Activated CD8-positive, alpha-beta memory T cell treated with anti-CD3 and anti-CD28 coated beads for 24 hours (primary cell): ENCODE measurements at regions not wholly inside any gene's neighbourhood (a gene's known extent, or its start where the extent isn't known, plus 50 kb on each side); places are given as distances from the start of the nearest gene placed in this dataset.

Experiments used
- DNase-seq: peaks from one replicate; pipeline ENCODE4 v3.0.0-alpha.2; 2020

DNA sequence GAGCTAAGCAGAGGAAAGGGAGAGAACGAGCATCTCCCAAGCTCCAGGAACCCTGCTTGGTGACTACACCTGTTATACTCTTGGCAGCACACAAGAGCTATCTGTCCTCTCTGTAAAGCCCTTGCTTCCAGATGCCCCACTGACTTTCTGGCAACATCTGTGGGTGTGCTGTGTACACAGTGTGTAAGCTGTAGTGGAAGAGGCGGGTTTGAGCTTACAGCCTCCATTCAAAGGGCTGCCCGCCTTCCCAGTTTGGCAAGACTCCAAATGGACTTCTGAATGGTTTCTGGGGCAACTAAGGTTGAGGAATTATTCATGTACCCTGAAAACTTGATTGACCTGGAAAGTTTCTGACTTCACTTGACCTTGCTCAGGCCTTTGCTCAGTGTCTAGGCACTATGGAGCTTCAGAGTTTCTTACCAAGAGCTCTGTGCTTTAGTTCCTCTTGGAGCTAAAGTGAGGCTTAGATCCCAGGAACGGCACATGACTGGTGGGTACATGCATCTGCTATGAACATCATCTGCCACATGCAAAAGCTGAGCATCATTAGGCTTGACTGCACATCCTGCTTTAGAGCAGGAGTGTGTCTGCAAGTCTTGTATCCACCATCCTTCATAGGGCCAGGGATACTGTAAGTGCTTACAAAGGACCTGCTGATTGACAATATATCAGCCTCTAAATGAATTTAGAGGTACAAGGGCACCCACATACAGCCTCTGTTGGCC, 290.9 kb upstream of the SIX2 start:
- no peak for DNase-seq

DNA sequence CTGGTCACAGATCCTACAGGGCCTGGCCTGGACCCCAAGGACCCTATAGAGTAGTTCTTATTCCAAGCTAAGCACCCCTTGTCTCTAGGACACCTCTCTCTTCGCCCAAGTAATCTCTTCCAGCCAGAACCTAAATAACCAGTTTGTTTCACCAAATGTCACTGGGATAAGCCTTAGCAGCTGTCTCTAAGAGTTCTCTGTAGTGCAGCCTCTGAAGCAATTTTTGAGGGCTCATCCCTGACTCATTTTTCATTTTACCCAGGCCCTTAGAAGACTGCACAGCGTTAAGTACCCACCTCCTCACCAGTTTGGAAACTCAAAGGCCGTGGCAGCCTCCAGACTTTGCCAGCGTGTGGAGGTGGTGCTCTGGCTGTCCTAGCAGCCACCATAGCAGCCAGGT, 290.1 kb upstream of the SIX2 start:
- DNase-seq, result no peak

DNA sequence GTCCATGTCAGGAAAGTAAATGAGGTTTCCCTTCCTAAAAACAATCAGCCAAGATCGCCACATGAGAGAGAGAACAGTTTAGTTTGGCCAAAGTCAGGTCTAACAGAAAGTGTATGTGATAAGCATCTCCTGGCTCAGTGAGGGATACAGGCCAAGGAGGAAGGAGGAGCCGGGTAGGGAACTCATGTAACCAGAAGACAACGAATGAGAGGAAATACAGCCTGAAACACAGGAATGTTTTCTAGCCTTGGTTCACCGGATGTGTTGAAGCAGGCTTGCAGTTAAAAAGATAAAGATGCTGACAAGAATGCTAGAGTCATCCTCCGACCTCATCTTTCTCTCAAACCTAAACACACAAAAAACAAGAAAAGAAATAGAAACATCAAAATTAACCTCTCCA, 283.9 kb upstream of the SIX2 start:
- DNase-seq, result no peak

DNA sequence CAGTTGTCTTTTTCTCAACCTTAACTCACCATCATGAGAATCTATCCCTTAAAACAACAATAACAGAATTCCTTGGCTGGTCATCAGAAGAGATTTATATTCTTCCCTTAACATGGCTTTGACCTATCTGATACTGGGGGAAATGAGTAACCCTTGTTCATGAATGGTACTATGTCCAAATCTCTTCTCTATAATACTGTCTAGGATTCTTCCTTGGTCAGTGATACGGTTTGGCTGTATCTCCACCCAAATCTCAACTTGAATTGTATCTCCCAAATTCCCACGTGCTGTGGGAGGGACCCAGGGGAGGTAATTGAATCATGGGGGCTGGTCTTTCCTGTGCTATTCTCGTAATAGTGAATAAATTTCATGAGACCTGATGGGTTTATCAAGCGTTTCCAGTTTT, 282.0 kb upstream of the SIX2 start:
- DNase-seq, result no peak

DNA sequence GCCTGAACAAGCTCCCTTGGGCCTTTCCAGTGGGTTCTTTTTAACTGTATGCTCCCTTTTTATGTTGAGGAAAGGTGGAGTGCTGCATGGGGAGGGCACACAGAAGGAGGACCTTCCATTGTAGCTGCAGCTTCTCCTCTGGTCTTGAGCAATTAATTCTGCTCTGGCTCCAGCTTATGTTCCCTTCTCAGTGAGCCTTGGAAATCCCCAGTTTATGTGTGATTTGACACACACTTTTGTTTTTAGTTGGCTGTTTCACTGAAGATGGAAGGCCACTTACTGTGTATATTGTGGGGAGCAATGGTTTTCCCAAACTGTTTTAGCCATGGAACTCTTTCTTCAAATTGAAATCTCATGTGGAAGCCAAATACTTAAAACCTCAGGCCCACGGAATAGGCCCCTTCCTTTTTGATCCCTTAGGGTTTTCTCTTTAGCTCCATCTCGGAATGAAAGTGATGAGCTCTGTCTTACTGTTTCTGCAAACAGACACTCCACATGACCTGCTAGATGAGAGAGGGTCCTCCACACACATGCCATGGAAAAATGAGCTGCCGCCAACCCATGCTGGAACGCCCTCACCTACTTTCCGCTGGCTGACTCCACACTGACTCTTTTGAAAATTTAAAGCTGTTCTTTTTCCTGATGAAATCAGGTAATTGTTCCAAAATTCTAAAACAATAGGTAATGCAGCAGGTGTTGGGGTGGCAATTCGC, 280.9 kb upstream of the SIX2 start:
- DNase-seq, result no peak

DNA sequence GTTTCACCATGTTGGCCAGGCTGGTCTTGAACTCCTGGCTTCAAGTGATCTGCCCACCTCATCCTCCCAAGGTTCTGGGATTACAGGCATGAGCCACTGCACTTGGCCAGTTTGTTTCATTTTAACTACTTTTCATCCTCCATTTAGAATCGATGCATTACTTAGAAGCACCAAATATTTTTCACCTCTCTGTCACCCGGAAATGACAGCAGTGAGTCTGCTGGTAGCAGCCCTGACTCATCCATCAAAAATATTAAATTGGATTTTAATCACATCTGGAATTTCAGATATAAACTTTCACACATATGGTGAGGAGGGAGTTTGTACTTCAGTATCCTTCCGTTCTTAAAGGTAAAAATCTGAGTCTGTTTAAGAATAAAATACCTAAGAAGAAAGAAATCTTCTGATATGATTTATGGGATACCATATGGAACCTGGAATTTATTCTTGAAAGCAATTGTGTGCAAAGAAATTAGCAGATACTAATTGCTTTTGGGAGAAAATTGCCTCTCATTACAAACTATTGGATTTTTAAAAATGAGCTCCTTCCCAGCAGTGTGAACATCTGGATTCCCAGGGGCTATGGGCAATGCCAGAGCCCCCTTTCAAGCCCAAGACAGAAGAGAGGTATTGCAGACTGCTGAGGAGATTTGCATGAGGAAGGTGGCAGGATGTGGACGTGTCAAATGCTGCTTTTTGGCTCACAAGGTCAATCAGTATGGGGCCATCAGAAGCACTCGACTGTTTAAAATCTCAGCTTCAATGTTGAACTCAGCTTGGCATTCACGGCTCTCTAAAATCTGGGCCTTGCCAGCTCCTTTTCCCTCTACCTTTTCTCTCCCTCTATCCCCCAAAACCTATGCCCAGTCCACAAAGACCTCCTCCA, 279.5 kb upstream of the SIX2 start:
- no peak for DNase-seq

DNA sequence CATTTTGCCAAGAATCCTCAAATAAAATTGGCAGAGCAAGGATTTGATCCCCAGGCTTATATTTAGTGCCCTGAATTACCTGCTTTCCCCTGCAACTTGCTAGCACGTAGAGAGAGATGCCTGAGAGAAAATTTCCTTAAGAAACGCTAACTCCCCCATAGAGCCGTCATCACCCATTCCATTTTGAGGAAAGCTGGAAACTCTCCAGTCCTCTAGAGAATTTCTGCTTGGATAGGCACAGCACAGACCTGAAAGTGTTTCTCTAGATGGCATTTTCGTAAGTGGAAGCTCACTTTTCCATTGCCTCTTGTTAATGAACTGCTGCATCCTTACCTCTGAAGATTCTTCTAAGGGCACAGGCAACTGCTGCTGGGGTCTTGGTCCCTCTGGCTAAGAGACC, 277.8 kb upstream of the SIX2 start:
- DNase-seq, result no peak

DNA sequence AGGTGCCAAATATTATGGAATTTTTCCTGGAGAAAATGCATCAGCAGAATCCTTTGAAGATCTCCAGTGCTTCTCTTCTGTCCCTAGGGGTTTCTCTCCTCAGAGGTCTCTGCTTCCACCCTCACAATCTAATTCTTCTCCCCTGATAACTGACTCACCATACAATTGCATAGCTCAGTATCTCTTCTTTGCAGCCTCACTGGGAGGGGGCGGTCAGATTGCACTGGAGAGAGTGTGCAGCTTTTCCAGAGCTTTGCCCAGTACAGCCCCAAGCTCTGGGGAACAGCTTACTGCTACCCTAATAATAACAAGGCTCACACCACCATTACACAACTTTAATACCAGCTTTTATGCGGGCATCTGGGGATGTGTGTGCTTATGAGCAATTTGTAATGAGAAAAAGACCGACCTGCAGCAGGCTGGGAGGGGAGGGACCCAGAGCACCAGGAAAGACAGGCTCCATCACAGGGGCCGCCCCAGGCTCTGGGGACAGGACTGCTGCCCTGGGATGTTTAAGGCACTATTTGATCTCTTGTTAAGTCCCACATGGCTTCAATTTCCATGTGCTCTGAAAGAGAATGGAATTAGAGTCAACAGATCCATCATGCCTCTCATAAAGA, 276.6 kb upstream of the SIX2 start:
- DNase-seq, result no peak

DNA sequence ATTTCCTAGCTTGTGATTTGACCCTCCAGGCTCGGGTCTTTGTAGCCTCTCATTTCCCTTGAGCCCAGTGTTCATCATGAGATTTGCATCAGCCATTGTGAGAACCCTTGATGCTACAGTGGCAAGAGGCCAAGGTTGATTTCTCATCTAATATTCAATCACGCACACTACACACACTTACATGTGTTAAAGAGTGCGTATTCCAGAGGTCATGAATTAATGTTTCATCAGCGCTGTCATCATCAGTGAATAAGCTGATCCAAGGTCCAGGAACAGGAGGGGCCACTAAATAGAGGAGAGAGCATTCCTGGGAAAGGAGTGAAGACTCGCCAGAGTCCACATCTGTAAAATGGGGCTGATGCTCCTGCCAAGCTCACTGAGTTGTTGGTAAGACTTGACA, 276.1 kb upstream of the SIX2 start:
- DNase-seq, result no peak

DNA sequence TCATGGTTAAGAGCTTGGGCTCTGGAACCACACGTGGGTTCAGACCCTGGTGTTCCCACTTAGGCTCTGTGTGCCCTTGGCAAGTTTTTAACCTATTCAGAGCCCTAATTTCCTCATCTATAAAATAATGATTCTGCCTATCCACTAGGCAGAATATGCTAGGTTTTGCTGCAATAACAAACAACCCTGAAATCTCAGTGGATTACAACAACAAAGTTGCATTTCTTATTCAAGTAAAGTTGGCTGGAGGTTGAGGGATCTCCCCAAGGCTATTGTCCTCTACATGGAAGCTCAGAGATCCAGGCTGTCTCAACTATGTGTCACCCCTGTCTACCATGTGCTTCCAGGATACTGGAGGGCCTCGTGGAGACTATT, 275.4 kb upstream of the SIX2 start:
- DNase-seq, result no peak

DNA sequence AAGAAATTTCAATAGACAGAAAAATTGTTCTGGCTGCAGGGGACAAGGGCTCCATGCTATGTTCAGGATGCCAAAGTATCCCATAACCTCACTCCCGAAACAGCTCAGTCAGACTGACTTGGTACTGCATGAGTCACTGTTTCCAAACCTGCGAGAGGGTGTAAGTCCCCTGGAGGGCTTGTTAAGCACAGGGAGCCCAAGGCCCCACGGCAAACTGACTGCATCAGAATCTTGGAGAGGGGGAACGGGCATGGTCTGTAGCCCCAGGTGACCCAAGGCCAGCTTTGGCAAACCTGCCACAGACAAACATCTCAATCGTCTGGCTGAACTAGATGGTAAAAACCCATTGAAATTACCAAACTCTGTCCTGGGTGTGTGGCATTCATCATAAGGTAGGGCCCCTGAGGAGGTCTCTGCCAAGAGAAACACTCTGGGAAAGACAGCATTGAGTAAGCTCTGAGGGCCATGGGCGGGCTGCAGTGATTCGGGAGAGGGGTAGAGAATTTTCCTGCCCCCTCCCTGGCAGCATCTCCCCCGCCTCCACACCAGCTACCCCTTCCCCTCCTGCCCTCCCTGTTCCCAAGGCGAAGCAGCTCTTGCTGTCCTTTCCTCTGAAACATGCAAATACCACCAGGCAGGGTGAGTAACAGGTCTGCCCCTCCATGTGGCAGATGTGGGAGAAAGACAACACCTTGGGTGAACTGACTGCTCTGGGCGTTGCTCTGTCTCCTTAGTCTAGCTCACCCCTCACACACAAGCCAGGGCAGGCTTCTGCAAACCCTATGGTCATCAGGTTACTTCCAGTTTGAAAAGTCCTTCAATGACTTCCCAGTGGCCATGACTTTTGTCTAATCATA, 274.7 kb upstream of the SIX2 start:
- no peak for DNase-seq

DNA sequence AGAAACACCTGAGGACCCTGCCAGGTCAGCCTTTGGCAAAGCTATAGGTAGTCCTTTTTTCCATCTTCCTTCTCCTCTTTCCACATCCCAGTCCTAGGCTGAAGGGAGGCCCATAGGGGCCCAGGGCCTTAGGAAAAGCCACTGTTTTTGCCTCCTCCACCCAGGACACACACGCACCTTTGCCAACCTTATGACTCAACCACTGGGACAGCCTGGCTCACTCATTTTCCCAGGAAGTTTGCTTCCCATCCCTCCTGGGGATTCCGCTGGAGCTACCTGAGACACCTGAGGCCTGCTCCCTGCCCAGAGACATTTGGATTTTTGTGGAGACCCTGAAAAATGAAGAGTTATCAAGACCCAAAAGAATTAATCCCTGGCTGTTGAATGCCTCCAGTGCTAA, 273.4 kb upstream of the SIX2 start:
- no peak for DNase-seq

DNA sequence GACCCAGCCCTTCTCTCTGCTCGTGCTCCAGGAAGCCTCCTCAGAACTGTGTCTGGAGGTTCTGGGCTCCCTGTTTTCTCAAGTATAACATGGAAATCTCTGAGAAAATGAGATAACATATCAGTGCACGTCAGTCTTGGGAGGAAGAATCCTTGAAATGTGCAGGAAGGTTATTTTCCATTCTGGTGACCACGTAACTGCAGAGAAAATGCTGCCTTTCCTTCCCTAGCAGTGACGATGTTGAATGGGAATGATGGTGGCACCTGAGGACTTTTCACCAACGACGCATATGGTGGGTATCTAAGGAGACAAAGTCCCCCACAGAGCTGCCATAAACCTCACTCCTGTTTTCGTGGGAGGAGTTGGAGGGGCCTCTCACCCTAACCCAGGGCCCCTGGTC, 272.1 kb upstream of the SIX2 start:
- DNase-seq, result no peak

DNA sequence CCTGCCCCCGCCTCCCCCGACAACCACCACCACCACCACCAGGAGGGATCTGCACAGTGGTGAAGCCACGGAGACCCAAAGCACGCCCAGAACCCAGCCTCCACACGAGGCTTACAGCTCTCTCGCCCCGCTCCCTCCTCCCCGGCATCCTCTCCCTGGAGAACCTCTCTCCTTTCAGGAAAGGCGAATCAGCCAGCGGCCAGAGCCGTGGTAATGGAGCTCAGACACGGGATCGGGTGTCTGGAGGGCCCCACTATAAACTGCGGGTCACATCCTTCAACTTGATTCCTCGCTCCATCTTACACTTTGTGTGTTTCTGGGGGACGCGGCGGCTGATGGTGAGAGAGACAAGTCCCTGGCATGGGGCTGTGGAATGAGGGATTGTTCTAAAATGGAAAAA, 271.5 kb upstream of the SIX2 start:
- no peak for DNase-seq

DNA sequence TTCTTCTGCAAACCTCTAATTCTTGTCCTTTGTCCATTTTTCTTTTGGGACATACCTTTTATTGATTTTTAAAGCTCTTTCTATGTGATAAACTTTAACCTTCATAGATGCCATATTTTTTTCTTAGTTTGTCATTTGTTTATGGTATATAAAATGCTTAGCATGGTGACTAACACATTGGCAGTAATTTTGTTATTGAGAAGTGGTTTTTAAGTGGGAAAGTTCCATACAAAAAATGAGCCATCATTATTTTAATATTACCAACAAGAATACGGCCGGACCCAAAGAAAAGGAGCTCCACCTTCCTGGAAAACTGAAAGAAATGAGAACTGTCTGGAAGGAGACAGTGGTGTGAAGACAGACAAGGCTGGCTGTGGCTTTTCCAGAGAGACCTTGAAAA, 270.1 kb upstream of the SIX2 start:
- no peak for DNase-seq

DNA sequence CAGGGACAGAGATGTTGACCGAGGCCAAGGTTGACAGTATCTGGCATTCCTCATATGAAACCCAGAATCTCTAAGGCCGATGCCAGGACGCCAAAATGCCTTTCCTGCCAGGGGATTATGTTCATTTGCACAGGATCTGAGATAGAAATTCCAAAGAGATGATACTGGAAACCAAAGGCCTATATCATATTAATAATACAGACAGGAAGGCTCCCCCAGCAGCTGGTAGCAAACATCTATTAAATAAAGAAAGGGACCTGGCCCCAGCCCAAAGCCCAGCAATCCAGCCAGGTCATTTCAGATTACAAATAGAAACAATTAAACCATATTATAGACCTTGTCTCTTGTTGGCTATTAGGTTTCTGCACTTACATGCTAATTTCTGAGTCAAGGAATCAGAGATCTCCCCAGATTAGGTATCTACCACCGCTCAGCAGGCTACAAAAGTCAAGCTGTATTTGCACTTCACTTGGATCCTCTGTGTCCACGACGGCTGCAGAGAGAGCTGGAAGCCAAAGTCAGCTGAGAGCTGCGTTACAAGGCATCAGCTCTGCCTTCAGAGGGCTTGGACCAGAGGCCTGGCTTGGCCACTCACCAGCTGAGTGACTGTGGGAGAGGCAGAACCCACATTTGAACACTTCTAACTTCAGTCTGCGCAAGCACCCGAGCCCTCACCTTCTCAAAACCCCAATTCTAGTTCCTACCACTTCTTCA, 269.3 kb upstream of the SIX2 start:
- DNase-seq, result no peak

DNA sequence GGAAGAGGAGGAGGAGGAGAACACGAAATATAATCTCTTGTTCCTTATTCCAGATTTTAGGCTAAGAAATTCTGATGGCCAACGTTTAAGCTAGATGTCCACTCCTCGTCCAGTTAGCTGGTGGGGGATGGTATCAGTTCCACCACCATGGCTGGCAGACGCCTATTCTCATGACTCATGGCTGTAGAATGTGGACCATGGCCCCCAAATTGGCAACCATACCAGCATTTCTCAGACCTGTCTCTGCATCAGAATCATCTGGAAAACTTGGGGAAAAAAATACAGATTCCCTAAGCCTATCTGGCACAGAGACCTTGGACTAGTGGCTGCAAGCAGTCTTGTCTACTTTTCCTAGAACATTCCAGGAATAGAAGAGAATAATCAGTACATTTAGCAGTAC, 267.7 kb upstream of the SIX2 start:
- DNase-seq, result no peak

DNA sequence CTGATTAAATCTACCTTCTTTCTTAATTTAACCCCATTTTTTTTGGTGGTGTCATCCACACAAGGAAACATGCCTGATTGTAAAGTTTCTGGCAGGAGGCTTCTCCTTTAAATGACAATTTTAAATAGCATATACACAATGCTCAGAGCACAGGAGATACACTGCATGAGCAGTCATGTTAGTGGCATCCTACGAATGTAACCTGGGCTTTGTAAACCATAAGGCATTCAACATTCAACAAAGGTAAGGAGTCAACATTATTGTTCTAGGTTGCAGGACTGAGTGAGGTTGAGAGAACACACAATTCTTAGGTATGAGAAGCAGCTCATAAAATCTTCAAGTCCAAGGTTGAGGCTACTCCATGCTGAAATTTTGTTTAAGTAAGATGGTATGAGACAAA, 266.6 kb upstream of the SIX2 start:
- no peak for DNase-seq

DNA sequence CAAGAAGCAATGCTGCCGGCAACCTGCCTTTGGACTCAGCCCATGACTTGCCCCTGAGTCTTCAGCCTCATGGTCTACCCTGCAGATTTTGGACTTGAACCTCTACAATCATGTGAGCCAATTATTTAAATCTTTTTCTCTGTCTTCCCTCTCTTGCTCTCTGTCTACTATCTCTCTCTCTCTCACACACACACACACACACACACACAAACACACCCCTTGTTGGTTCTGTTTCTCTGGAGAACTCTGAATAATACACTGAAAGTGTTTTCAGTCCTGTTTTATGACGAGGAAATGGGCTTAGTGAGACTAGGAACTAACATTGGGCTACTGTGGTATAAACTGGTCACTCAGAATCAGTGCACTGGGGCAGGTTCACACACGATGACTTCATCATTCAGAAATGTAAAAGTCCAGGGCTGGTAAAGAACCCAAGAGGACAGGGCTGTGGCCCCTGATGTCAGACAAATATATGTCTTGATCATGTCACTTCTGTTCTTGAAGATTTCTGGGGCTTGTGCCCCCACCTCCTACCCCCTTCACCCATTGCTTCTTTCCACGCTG, 266.1 kb upstream of the SIX2 start:
- DNase-seq, result no peak

DNA sequence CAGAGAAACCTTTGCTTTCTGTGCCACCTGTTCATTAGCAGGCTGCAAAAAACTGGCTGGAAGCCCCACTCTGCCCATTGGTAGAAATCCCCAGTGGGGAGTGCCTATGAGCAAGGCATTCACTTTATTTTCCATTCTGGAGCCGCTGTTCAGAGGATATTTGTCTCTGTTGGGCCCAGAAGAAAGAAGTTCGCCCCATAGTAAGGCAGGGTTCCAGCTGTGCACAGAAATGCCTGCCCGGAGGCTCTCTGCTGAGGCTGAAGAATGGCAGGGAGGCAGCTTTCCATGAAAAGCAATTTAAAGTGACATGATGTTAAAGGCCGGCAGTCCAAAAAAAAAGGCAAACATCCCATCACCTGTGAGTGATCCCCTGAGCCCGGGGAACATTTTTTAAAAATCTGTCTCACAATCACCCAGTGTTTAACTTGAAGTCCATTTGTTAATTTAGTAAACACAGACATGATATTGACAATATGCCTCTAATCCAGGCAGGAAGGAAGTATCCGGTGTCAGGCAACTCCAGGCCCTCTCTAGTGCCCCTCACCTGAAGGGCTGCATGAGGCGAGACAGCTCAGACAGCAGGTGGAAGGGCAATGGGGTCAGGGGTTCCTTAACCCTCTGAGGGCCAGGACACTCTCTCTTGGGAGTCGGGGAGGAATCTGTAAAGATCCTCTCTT, 265.1 kb upstream of the SIX2 start:
- DNase-seq, result no peak
